PC-9 (cell line): ENCODE measurements at regions not wholly inside any gene's neighbourhood (a gene's known extent, or its start where the extent isn't known, plus 50 kb on each side); places are given as distances from the start of the nearest gene placed in this dataset.
A peak's percentile ranks its signal among the peaks of the same experiment; 100 is the strongest.

Experiments used
- CTCF ChIP-seq: fragments of 200-600 bp; sonication (generic); conservative IDR thresholded peaks from 2 replicates; pipeline ENCODE4 v1.6.1; 2017; ENCODE audit warnings: mixed run types, antibody characterized with exemption, mild to moderate bottlenecking, moderate library complexity
- EZH2 ChIP-seq: fragments of 200-600 bp; sonication (generic); IDR thresholded peaks from 2 replicates; pipeline ENCODE4 v1.8.0; 2017; ENCODE audit warnings: antibody characterized with exemption, low read depth

GRCh38 chr1:5481889-5482288, 510.3 kb downstream of the NPHP4 start:
- TF ChIP-seq CTCF (peak; percentile 45), EZH2 (no peak)
